ENCODE measurements at regions not wholly inside any gene's neighbourhood (a gene's known extent, or its start where the extent isn't known, plus 50 kb on each side); places are given as distances from the start of the nearest gene placed in this dataset.

- Histone ChIP-seq H3K27ac (no peak overlapping the region), H3K4me1 (no peaks in the 10 kb centered on the region), H3K9me3 (no peaks in the 10 kb centered on the region), H3K4me3 (no peak overlapping the region), H3K36me3 (no peaks in the 10 kb centered on the region), H3K27me3 (no peaks in the 10 kb centered on the region)
- no peak for DNase-seq (ENCODE audit: low spot score in 2 of 2)
- intact Hi-C loops (cut with DNase I) = loop anchor here (10.0 kb wide), 1 partner anchor 57 kb away; no protein-coding TSS in a partner anchor
- no peak for TF ChIP-seq CTCF (IDR thresholded peaks at IDR 0.05)
These were observed 563.8 kb upstream of the NETO1 start for GRCh38 chr18:73431620-73432019.

- no peak for DNase-seq (ENCODE audit: low spot score in 2 of 2)
- no peak overlapping the region for H3K27ac ChIP-seq
- no peak overlapping the region for H3K4me3 ChIP-seq
- H3K27me3 ChIP-seq = no peaks in the 10 kb centered on the region
- TF ChIP-seq CTCF (IDR thresholded peaks at IDR 0.05) = no peak
- H3K4me1 ChIP-seq = no peaks in the 10 kb centered on the region
- H3K36me3 ChIP-seq = no peaks in the 10 kb centered on the region
- H3K9me3 ChIP-seq = no peaks in the 10 kb centered on the region
- intact Hi-C loops (cut with DNase I) = no loop called here
These were observed 553.2 kb upstream of the NETO1 start for GRCh38 chr18:73421010-73421409.

DNA sequence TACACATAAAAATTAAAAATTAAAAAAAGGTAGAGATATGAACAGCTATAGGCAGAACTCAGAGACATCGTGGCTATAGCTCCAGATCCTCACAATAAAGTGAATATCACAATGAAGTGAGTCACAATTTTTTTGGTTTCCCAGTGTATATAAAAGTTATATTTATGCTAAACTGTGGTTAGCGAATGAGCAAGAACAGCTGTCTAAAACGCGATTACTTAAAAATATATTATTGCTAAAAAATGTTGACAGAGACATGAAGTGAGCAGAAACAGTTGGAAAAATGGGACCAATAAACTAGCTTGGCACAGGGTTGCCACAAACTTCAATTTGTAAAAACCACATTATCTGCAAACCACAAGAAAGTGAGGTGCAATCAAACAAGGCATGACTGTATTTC, 551.7 kb upstream of the NETO1 start:
- intact Hi-C loops (cut with DNase I) = no loop called here
- Histone ChIP-seq H3K27ac (no peak overlapping the region), H3K27me3 (no peaks in the 10 kb centered on the region), H3K4me1 (no peaks in the 10 kb centered on the region), H3K4me3 (no peak overlapping the region), H3K9me3 (no peaks in the 10 kb centered on the region), H3K36me3 (no peaks in the 10 kb centered on the region)
- DNase-seq (ENCODE audit: low spot score in 2 of 2) = no peak
- TF ChIP-seq CTCF (IDR thresholded peaks at IDR 0.05) = no peak

- no peak for DNase-seq (ENCODE audit: low spot score in 2 of 2)
- Histone ChIP-seq H3K36me3 (no peaks in the 10 kb centered on the region), H3K4me1 (no peaks in the 10 kb centered on the region), H3K27me3 (no peaks in the 10 kb centered on the region), H3K4me3 (no peak overlapping the region), H3K9me3 (no peaks in the 10 kb centered on the region), H3K27ac (no peak overlapping the region)
- no peak for TF ChIP-seq CTCF (IDR thresholded peaks at IDR 0.05)
- intact Hi-C loops (cut with DNase I) = no loop called here
These were observed 546.8 kb upstream of the NETO1 start for GRCh38 chr18:73414598-73414997.

DNA sequence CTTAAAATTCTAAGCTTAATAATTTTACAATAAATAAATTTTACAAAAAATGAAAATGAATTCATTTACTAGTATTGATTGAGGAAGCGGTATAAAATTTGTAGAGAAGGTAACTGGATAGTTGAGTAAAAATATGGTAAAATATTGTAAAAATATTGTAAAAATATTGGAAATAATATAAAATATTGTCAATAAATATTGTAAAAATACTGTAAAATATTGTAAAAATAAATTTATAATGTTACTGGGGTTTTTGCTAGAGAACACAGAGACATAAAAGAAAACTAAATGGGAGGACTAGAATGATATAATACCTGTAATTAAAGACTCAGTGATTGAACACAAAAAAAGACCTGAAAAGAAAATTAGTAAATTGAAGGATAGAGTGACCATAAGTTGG, 546.3 kb upstream of the NETO1 start:
- Histone ChIP-seq H3K27me3 (no peaks in the 10 kb centered on the region), H3K27ac (no peak overlapping the region), H3K4me3 (no peak overlapping the region), H3K36me3 (no peaks in the 10 kb centered on the region), H3K4me1 (no peaks in the 10 kb centered on the region), H3K9me3 (no peaks in the 10 kb centered on the region)
- no peak for TF ChIP-seq CTCF (IDR thresholded peaks at IDR 0.05)
- DNase-seq (ENCODE audit: low spot score in 2 of 2) = no peak
- intact Hi-C loops (cut with DNase I) = no loop called here

GRCh38 chr18:73409242-73409641, 541.5 kb upstream of the NETO1 start:
- Histone ChIP-seq H3K4me1 (no peaks in the 10 kb centered on the region), H3K27me3 (no peaks in the 10 kb centered on the region), H3K27ac (no peak overlapping the region), H3K9me3 (no peaks in the 10 kb centered on the region), H3K4me3 (no peak overlapping the region), H3K36me3 (no peaks in the 10 kb centered on the region)
- TF ChIP-seq CTCF (IDR thresholded peaks at IDR 0.05) = no peak
- no peak for DNase-seq (ENCODE audit: low spot score in 2 of 2)
- intact Hi-C loops (cut with DNase I) = no loop called here

All from ascending aorta (tissue), 2 donors.